GM19463 (cell line): ENCODE measurements at regions not wholly inside any gene's neighbourhood (a gene's known extent, or its start where the extent isn't known, plus 50 kb on each side); places are given as distances from the start of the nearest gene placed in this dataset.
"Not testable (repeated sequence)": the region's sequence is repeated elsewhere in the genome, so short reads cannot be mapped to it uniquely, and the experiment has no call there.

Source experiments
- ATAC-seq: cut with Tn5 transposase; IDR thresholded peaks from one replicate; pipeline ENCODE4 v1.9.1; 2021; ENCODE audit warnings: mild to moderate bottlenecking, moderate library complexity; ENCODE audit not compliant: unreplicated experiment

- ATAC-seq = no peak
Measured at GRCh38 chr10:53357587-53357986, 585.0 kb upstream of the MBL2 start.

GRCh38 chr10:53356616-53357349, 584.2 kb upstream of the MBL2 start:
- no peak for ATAC-seq

GRCh38 chr10:53342531-53342930, 569.9 kb upstream of the MBL2 start:
- ATAC-seq = not testable (repeated sequence)

- ATAC-seq = not testable (repeated sequence)
Measured at GRCh38 chr10:53338199-53338598, 565.6 kb upstream of the MBL2 start.

GRCh38 chr10:53335803-53336422, 563.3 kb upstream of the MBL2 start:
- not testable (repeated sequence) for ATAC-seq

GRCh38 chr10:53331460-53331859, 558.9 kb upstream of the MBL2 start:
- no peak for ATAC-seq

GRCh38 chr10:53326401-53327305, 554.1 kb upstream of the MBL2 start:
- peak; percentile 66 for ATAC-seq

- no peak for ATAC-seq
Measured at GRCh38 chr10:53325066-53325465, 552.5 kb upstream of the MBL2 start.

GRCh38 chr10:53315709-53316108, 543.1 kb upstream of the MBL2 start:
- no peak for ATAC-seq

GRCh38 chr10:53314876-53315275, 542.3 kb upstream of the MBL2 start:
- no peak for ATAC-seq

GRCh38 chr10:53298443-53298842, 525.9 kb upstream of the MBL2 start:
- no peak for ATAC-seq

GRCh38 chr10:53284615-53285182, 512.1 kb upstream of the MBL2 start:
- no peak for ATAC-seq

GRCh38 chr10:53276797-53277196, 504.2 kb upstream of the MBL2 start:
- no peak for ATAC-seq

- ATAC-seq = no peak
Measured at GRCh38 chr10:53269482-53269881, 496.9 kb upstream of the MBL2 start.

- ATAC-seq = no peak
Measured at GRCh38 chr10:53260213-53260612, 487.6 kb upstream of the MBL2 start.

GRCh38 chr10:53256623-53257022, 484.0 kb upstream of the MBL2 start:
- no peak for ATAC-seq

- no peak for ATAC-seq
Measured at GRCh38 chr10:53255661-53256205, 483.1 kb upstream of the MBL2 start.

- ATAC-seq = no peak
Measured at GRCh38 chr10:53253221-53253620, 480.6 kb upstream of the MBL2 start.

GRCh38 chr10:53239873-53240272, 467.3 kb upstream of the MBL2 start:
- ATAC-seq = no peak

- no peak for ATAC-seq
Measured at GRCh38 chr10:53236941-53237340, 464.4 kb upstream of the MBL2 start.

GRCh38 chr10:53233749-53234148, 461.2 kb upstream of the MBL2 start:
- no peak for ATAC-seq
